Liver (tissue), 8 donors: ENCODE measurements at regions not wholly inside any gene's neighbourhood (a gene's known extent, or its start where the extent isn't known, plus 50 kb on each side); places are given as distances from the start of the nearest gene placed in this dataset.

Experiments
- DNase-seq: peaks from one replicate; pipeline ENCODE4 v3.0.0-alpha.2; 2017; ENCODE audit warnings: low spot score
- H3K27ac ChIP-seq, 2 donors: one replicate each; pipeline ENCODE4 v1.7.0; 2013; ENCODE audit warnings: inconsistent platforms in 2 of 2, low read length in 2 of 2, control low read depth in 1 of 2, low read depth in 1 of 2, mild to moderate bottlenecking in 1 of 2
- H3K27me3 ChIP-seq, 4 donors: one replicate each; pipeline versions ENCODE4 v1.6.1 to v1.7.0; 2013; ENCODE audit warnings: low read length in 3 of 4, inconsistent platforms in 1 of 4, mild to moderate bottlenecking in 1 of 4, moderate library complexity in 1 of 4; ENCODE audit not compliant: control insufficient read depth in 4 of 4, insufficient read depth in 4 of 4
- H3K36me3 ChIP-seq, 4 donors: one replicate each; pipeline versions ENCODE4 v1.6.1 to v1.7.0; 2013; ENCODE audit warnings: low read length in 3 of 4, mild to moderate bottlenecking in 3 of 4, low read depth in 1 of 4, moderate library complexity in 1 of 4; ENCODE audit not compliant: control insufficient read depth in 4 of 4, insufficient read depth in 3 of 4
- H3K4me1 ChIP-seq, 4 donors: one replicate each; pipeline versions ENCODE4 v1.6.1 to v1.7.0; 2013; ENCODE audit warnings: low read length in 3 of 4, mild to moderate bottlenecking in 3 of 4, moderate library complexity in 1 of 4; ENCODE audit not compliant: control insufficient read depth in 4 of 4, insufficient read depth in 4 of 4
- H3K4me3 ChIP-seq, 3 donors: one replicate each; pipeline versions ENCODE4 v1.6.1 to v1.7.0; 2013; ENCODE audit warnings: low read length in 3 of 3, control low read depth in 1 of 3, low read depth in 1 of 3, mild to moderate bottlenecking in 1 of 3
- H3K9ac ChIP-seq, 2 donors: one replicate each; pipeline ENCODE4 v1.7.0; 2013; ENCODE audit warnings: low read length in 2 of 2, mild to moderate bottlenecking in 2 of 2, moderate library complexity in 2 of 2, control low read depth in 1 of 2, low read depth in 1 of 2
- H3K9me3 ChIP-seq, 4 donors: one replicate each; pipeline versions ENCODE4 v1.6.1 to v1.7.0; 2013; ENCODE audit warnings: low read length in 3 of 4; ENCODE audit not compliant: control insufficient read depth in 4 of 4
- ATF3 ChIP-seq: IDR thresholded peaks from 2 replicates; pipeline ENCODE4 v1.6.1; 2016; ENCODE audit warnings: antibody characterized with exemption
- CTCF ChIP-seq: fragments of 150-350 bp; IDR thresholded peaks from 2 replicates; pipeline ENCODE4 v1.5.1; 2017; ENCODE audit warnings: improper control_type of control experiment, low read depth, low read length; ENCODE audit not compliant: missing input control
- EGR1 ChIP-seq, 2 donors: IDR thresholded peaks; 2 replicates each; pipeline ENCODE4 v1.6.1; 2016 to 2018; ENCODE audit warnings: antibody characterized with exemption in 2 of 2, low read depth in 2 of 2
- FOXA1 ChIP-seq: IDR thresholded peaks from 2 replicates; pipeline ENCODE4 v1.6.1; 2016; ENCODE audit warnings: antibody characterized with exemption
- FOXA2 ChIP-seq: IDR thresholded peaks from 2 replicates; pipeline ENCODE4 v1.6.1; 2016; ENCODE audit warnings: antibody characterized with exemption
- GABPA ChIP-seq, 2 donors: IDR thresholded peaks in 1 of 2; conservative IDR thresholded peaks in 1 of 2; 2 replicates each; pipeline ENCODE4 v1.6.1; 2016; ENCODE audit warnings: antibody characterized with exemption in 2 of 2, mild to moderate bottlenecking in 1 of 2, moderate library complexity in 1 of 2
- HNF4A ChIP-seq, 2 donors: conservative IDR thresholded peaks; 2 replicates each; pipeline ENCODE4 v1.6.1; 2016; ENCODE audit warnings: antibody characterized with exemption in 2 of 2, mild to moderate bottlenecking in 2 of 2
- HNF4G ChIP-seq: IDR thresholded peaks from 2 replicates; pipeline ENCODE4 v1.6.1; 2016; ENCODE audit warnings: antibody characterized with exemption
- JUND ChIP-seq, 2 donors: IDR thresholded peaks; 2 replicates each; pipeline ENCODE4 v1.6.1; 2016; ENCODE audit warnings: antibody characterized with exemption in 2 of 2
- NR2F2 ChIP-seq: IDR thresholded peaks from 2 replicates; pipeline ENCODE4 v1.6.1; 2016; ENCODE audit warnings: antibody characterized with exemption
- RAD21 ChIP-seq, 2 donors: IDR thresholded peaks; 2 replicates each; pipeline ENCODE4 v1.6.1; 2016; ENCODE audit warnings: antibody characterized with exemption in 2 of 2, mild to moderate bottlenecking in 2 of 2
- REST ChIP-seq: IDR thresholded peaks from 2 replicates; pipeline ENCODE4 v1.6.1; 2016; ENCODE audit warnings: antibody characterized with exemption, mild to moderate bottlenecking
- RXRA ChIP-seq, 2 donors: IDR thresholded peaks; 2 replicates each; pipeline ENCODE4 v1.6.1; 2017 to 2018; ENCODE audit warnings: antibody characterized with exemption in 2 of 2, mild to moderate bottlenecking in 1 of 2
- SP1 ChIP-seq: IDR thresholded peaks from 2 replicates; pipeline ENCODE4 v1.6.1; 2018; ENCODE audit warnings: antibody characterized with exemption, mild to moderate bottlenecking
- TAF1 ChIP-seq: conservative IDR thresholded peaks from 2 replicates; pipeline ENCODE4 v1.6.1; 2016; ENCODE audit warnings: antibody characterized with exemption, mild to moderate bottlenecking
- YY1 ChIP-seq: IDR thresholded peaks from 2 replicates; pipeline ENCODE4 v1.6.1; 2016; ENCODE audit warnings: antibody characterized with exemption, mild to moderate bottlenecking
- WGBS: extraction: QIAGEN DNeasy Blood & Tissue Kit; methylation state at CpG from one replicate; pipeline ENCODE4 v1.1.7; 2013; 5-methylcytosine and 5-hydroxymethylcytosine counted together
- TF ChIP-seq, protein P1 (sequence below): IDR thresholded peaks from 2 replicates; pipeline ENCODE4 v1.6.1; 2016; ENCODE audit warnings: antibody characterized with exemption
- donor health status: healthy.
- donor health status: healthy.
- donor health status: healthy.
- donor health status: healthy.
- donor health status: healthy.

DNA sequence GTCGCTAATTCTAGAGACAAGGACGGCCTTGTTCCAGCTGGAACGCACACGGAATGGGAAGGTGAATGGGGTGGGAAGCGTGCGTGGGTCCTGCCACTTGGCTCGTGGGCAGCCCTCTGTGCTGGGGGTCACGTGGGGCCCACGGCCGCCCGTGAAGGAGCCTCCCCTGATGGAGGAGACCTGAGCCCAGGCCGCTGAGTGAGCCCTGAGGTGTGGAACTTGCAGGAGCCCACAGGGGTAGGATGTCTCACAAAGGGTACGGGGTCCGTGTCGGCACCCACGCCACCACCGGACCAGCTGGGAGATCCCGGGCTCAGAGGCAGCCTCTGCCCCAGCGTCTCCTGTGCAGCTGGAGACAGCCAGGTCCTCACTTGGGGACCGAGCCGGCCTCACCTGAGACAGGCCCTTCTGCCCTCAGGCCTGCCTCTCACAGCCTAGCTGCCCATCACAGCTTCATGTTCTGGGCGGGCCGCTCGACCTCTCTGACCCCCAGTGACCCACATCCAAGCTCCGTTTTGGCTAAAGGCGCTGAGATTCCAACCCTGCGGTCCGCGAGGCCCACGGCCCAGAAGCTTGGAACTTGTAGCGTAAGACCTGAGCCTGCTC, 84.8 kb downstream of the FOXL3 start:
- H3K4me3 ChIP-seq, result no peak overlapping the region
- H3K36me3 ChIP-seq, result no peaks in the 10 kb centered on the region
- no peak overlapping the region for H3K27ac ChIP-seq
- peaks cover 3 to 18% (median 9%) of the 10 kb centered on the region in 4 donors for H3K4me1 ChIP-seq
- no peak overlapping the region for H3K9ac ChIP-seq
- no peaks in the 10 kb centered on the region for H3K9me3 ChIP-seq
- no peak for DNase-seq
- TF ChIP-seq REST (no peak), YY1 (no peak), NR2F2 (no peak), SP1 (no peak), HNF4A (conservative IDR thresholded peaks at IDR 0.05) (no peak), GABPA (IDR thresholded peaks at IDR 0.05 in 1 of 2, conservative IDR thresholded peaks at IDR 0.05 in 1 of 2) (no peak), JUND (IDR thresholded peaks at IDR 0.05) (no peak), RXRA (IDR thresholded peaks at IDR 0.05) (no peak), TAF1 (no peak), ATF3 (no peak)
- TF ChIP-seq, protein P1, sequence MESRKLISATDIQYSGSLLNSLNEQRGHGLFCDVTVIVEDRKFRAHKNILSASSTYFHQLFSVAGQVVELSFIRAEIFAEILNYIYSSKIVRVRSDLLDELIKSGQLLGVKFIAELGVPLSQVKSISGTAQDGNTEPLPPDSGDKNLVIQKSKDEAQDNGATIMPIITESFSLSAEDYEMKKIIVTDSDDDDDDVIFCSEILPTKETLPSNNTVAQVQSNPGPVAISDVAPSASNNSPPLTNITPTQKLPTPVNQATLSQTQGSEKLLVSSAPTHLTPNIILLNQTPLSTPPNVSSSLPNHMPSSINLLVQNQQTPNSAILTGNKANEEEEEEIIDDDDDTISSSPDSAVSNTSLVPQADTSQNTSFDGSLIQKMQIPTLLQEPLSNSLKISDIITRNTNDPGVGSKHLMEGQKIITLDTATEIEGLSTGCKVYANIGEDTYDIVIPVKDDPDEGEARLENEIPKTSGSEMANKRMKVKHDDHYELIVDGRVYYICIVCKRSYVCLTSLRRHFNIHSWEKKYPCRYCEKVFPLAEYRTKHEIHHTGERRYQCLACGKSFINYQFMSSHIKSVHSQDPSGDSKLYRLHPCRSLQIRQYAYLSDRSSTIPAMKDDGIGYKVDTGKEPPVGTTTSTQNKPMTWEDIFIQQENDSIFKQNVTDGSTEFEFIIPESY, result no peak
- H3K27me3 ChIP-seq, result no peaks in the 10 kb centered on the region
- 94% methylated on average over 31 of the region's 31 CpGs for WGBS

- no peaks in the 10 kb centered on the region for H3K27me3 ChIP-seq
- H3K27ac ChIP-seq, result no peak overlapping the region
- H3K4me1 ChIP-seq, result peaks cover 3 to 18% (median 9%) of the 10 kb centered on the region in 4 donors
- no peak overlapping the region for H3K4me3 ChIP-seq
- H3K9me3 ChIP-seq, result no peaks in the 10 kb centered on the region
- no peak for DNase-seq
- H3K9ac ChIP-seq, result no peak overlapping the region
- 95% methylated on average over 32 of the region's 32 CpGs for WGBS
- H3K36me3 ChIP-seq, result no peaks in the 10 kb centered on the region
- no peak for TF ChIP-seq YY1
- no peak for TF ChIP-seq TAF1
- no peak for TF ChIP-seq CTCF
- TF ChIP-seq EGR1 (IDR thresholded peaks at IDR 0.05; ENCODE audit: low read depth in 2 of 2), result no peak
- TF ChIP-seq, protein P1, result no peak
- TF ChIP-seq FOXA2, result no peak
- TF ChIP-seq RAD21 (IDR thresholded peaks at IDR 0.05), result no peak
- no peak for TF ChIP-seq RXRA (IDR thresholded peaks at IDR 0.05)
- no peak for TF ChIP-seq FOXA1
- no peak for TF ChIP-seq HNF4A (conservative IDR thresholded peaks at IDR 0.05)
- TF ChIP-seq REST, result no peak
- TF ChIP-seq ATF3, result no peak
- no peak for TF ChIP-seq SP1
- TF ChIP-seq HNF4G, result no peak
Measured at GRCh38 chr7:375321-375831, 85.4 kb downstream of the FOXL3 start.
